Mesodermal cell (in vitro differentiated cells): ENCODE measurements at regions not wholly inside any gene's neighbourhood (a gene's known extent, or its start where the extent isn't known, plus 50 kb on each side); places are given as distances from the start of the nearest gene placed in this dataset.

ENCODE experiments used
- H3K27ac ChIP-seq: 2 replicates; pipeline ENCODE4 v1.7.0; 2013; ENCODE audit warnings: mild to moderate bottlenecking, low read depth, low read length, moderate library complexity; ENCODE audit not compliant: severe bottlenecking
- H3K36me3 ChIP-seq: 2 replicates; pipeline ENCODE4 v1.7.1; 2013; ENCODE audit warnings: mild to moderate bottlenecking, low read length, moderate library complexity; ENCODE audit not compliant: control insufficient read depth, insufficient read depth
- H3K4me1 ChIP-seq: one replicate; pipeline ENCODE4 v1.7.1; 2013; ENCODE audit warnings: mild to moderate bottlenecking, low read length; ENCODE audit not compliant: insufficient read depth, control insufficient read depth, poor library complexity, severe bottlenecking
- H3K4me3 ChIP-seq: 2 replicates; pipeline ENCODE4 v1.7.0; 2013; ENCODE audit warnings: low read length, control low read depth, mild to moderate bottlenecking; ENCODE audit not compliant: insufficient read depth, poor library complexity, severe bottlenecking; ENCODE audit errors: extremely low read depth
- H3K9me3 ChIP-seq: 2 replicates; pipeline ENCODE4 v1.7.1; 2013; ENCODE audit warnings: mild to moderate bottlenecking, low read length, moderate library complexity; ENCODE audit not compliant: control insufficient read depth
- WGBS, 2 experiments: methylation state at CpG; one replicate each; pipeline ENCODE4 v1.1.5; 2013; ENCODE audit warnings: missing lambda C conversion rate in 2 of 2; ENCODE audit not compliant: insufficient coverage in 2 of 2; 5-methylcytosine and 5-hydroxymethylcytosine counted together

- Histone ChIP-seq H3K36me3 (no peaks in the 10 kb centered on the region), H3K4me1 (no peaks in the 10 kb centered on the region), H3K27ac (no peak overlapping the region), H3K9me3 (no peaks in the 10 kb centered on the region), H3K4me3 (no peak overlapping the region)
- WGBS, 2 experiments = 92 to 100% methylated on average over 1 to 2 of the region's 5 CpGs
Observed at GRCh38 chr5:179478624-179479023, 71.7 kb upstream of the RUFY1 start.

DNA sequence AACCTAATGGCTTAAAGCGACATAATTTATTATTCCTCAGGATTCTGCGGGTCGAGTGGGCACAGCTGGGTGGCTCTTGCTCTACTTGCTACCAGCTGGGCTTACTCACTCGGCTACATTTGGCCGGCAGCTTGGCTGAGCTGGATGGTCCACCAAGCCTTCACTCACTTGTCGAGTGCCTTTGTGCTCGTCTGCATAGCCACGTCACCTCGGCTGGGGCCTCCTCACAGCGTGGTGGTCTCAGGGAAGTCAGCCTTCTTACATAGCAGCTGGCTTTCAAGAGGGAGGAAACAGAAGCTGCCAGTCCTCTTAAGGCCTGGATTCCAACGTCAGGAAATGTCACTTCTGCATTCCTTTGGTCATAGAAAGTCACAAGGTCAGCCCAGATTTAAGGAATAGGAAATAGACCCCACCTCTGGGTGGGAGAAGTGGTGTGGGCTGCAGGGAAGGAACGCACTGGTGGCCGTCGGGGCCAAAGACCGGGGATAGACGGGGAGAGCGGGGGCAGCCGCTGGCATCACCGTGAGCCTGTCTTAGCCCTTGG is 75.1 kb upstream of the RUFY1 start:
- Histone ChIP-seq H3K4me3 (no peak overlapping the region), H3K9me3 (no peaks in the 10 kb centered on the region), H3K27ac (peak overlapping the region; percentile 43), H3K36me3 (no peaks in the 10 kb centered on the region), H3K4me1 (no peaks in the 10 kb centered on the region)
- WGBS, 2 experiments = 65 to 71% methylated on average over 17 to 18 of the region's 19 CpGs

DNA sequence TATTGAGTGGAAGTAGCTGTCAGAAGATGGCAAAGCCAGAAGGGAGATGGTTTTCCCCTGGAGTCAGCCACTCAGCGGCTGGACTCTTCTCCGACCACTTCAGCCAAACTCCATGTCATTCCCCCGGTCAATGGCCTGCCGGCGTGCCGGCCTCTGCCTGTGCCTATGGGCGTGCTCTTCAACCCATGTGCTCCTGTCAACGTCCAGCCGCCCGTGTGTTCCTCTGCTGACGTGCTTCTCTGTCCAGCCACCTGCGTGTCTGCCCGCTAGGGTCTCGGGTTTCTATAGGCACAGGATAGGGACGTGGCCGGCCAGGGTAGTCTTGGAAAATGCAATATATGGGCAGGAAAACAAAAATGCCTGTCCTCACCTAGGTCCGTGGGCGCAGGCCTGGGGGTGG is 77.7 kb upstream of the RUFY1 start:
- Histone ChIP-seq H3K4me3 (no peak overlapping the region), H3K4me1 (no peaks in the 10 kb centered on the region), H3K27ac (no peak overlapping the region), H3K36me3 (no peaks in the 10 kb centered on the region), H3K9me3 (no peaks in the 10 kb centered on the region)
- 89 to 91% methylated on average over 14 to 16 of the region's 18 CpGs for WGBS, 2 experiments

GRCh38 chr5:179472174-179472573 is 78.2 kb upstream of the RUFY1 start:
- Histone ChIP-seq H3K9me3 (no peaks in the 10 kb centered on the region), H3K4me1 (no peaks in the 10 kb centered on the region), H3K4me3 (no peak overlapping the region)

GRCh38 chr5:179470201-179470600 is 80.2 kb upstream of the RUFY1 start:
- H3K36me3 ChIP-seq = no peaks in the 10 kb centered on the region
- WGBS, 2 experiments = 85 to 87% methylated on average over 10 of the region's 11 CpGs
- no peak overlapping the region for H3K27ac ChIP-seq
- H3K4me3 ChIP-seq = no peak overlapping the region
- H3K4me1 ChIP-seq = no peaks in the 10 kb centered on the region
- no peaks in the 10 kb centered on the region for H3K9me3 ChIP-seq

More at GRCh38 chr5:179472174-179472573, 78.2 kb upstream of the RUFY1 start:
- WGBS, 2 experiments = 66 to 70% methylated on average over 4 of the region's 4 CpGs
- no peak overlapping the region for H3K27ac ChIP-seq
- H3K36me3 ChIP-seq = no peaks in the 10 kb centered on the region

DNA sequence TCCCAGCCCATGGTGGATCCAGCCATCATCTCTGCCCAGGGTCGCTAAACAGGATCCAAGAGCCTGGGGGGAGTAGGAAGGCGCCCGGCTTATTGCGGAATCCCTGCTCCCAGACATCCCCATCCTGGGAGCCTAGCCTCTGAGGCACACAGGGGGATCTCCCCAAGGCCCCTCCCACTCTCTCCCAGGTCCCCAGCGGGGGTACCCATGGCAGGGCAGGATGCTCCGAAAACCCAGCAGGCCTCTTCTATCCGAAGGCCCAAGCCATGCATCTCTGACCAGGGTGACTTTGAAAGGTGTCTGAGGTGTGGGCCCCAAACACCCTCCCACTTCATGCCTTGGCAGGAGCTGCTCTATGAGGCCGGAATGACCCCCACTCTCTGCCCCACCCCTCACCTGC is 81.7 kb upstream of the RUFY1 start:
- WGBS, 2 experiments = 83 to 87% methylated on average over 2 to 7 of the region's 8 CpGs
- Histone ChIP-seq H3K36me3 (no peaks in the 10 kb centered on the region), H3K4me1 (no peaks in the 10 kb centered on the region), H3K4me3 (no peak overlapping the region), H3K9me3 (no peaks in the 10 kb centered on the region), H3K27ac (no peak overlapping the region)

- Histone ChIP-seq H3K4me3 (no peak overlapping the region), H3K9me3 (no peaks in the 10 kb centered on the region), H3K27ac (no peak overlapping the region), H3K36me3 (no peaks in the 10 kb centered on the region), H3K4me1 (no peaks in the 10 kb centered on the region)
- 92 to 95% methylated on average over 8 to 11 of the region's 11 CpGs for WGBS, 2 experiments
Observed at GRCh38 chr5:179467441-179467840, 82.9 kb upstream of the RUFY1 start.

GRCh38 chr5:179464631-179465030 is 85.7 kb upstream of the RUFY1 start:
- H3K36me3 ChIP-seq = no peaks in the 10 kb centered on the region
- no peak overlapping the region for H3K27ac ChIP-seq
- H3K9me3 ChIP-seq = no peaks in the 10 kb centered on the region
- 87 to 88% methylated on average over 3 to 9 of the region's 10 CpGs for WGBS, 2 experiments
- H3K4me3 ChIP-seq = no peak overlapping the region
- H3K4me1 ChIP-seq = no peaks in the 10 kb centered on the region

DNA sequence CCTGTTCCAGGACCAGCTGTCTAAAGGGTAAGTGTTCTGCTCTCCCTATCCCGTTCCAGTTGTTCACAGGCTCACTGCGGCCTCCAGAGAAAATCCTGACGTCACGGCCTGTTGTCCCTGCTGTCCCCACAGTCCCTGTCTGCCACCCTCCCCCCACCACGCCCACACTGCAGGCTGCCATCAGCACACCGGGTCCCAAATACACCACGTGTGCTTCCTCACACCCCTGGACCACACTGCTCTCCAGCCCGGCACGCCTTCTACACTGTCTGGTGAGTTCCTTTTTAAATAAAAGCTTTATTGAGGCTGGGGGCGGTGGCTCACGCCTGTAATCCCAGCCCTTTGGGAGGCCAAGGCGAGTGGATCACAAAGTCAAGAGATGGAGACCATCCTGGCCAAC is 88.3 kb upstream of the RUFY1 start:
- Histone ChIP-seq H3K4me3 (no peak overlapping the region), H3K27ac (no peak overlapping the region), H3K36me3 (no peaks in the 10 kb centered on the region), H3K9me3 (no peaks in the 10 kb centered on the region), H3K4me1 (no peaks in the 10 kb centered on the region)
- 77 to 83% methylated on average over 10 to 11 of the region's 12 CpGs for WGBS, 2 experiments

DNA sequence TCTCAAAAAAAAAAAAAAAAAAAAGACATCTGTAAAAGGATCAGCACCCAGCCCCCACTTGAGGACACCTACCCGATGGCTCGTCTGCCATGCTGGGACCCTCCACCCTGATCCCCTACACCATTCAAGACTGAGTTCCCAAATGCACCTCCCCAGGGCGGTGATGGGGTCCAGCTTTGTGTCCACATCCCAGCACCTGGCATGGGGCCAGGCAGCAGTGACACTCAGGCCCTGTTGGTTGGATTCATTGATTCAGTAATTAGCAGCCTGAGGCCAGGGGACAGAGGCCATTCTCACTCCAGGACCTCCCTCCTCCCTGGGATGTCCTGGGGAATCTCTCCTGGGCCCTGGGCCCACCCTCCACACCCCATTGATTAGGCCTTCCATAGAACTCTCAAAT is 88.8 kb upstream of the RUFY1 start:
- Histone ChIP-seq H3K4me1 (no peaks in the 10 kb centered on the region), H3K9me3 (no peaks in the 10 kb centered on the region), H3K4me3 (no peak overlapping the region), H3K36me3 (no peaks in the 10 kb centered on the region), H3K27ac (no peak overlapping the region)
- 79 to 100% methylated on average over 3 of the region's 3 CpGs for WGBS, 2 experiments

DNA sequence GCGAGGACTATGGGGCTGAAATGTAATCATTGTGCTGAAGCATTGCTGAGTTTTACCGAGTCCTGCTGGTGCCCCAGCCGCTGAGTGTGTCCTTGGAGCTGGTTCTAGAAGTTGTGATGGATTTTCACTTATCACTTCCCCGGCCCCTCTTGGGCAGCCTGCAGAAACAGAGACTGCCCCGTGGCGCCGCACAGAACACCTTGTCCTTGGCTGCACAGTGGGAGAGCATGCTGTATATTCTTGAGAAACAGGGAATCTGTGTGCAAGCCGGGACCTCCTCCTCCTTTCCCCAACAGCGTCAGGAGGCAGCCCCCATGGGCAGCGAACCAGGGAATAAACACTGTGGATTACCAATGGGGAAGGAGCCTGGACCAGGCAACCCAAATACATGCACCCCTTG is 90.6 kb upstream of the RUFY1 start:
- 90 to 98% methylated on average over 3 to 6 of the region's 10 CpGs for WGBS, 2 experiments
- peaks cover 5% of the 10 kb centered on the region for H3K9me3 ChIP-seq

More for the DNA sequence above, 90.6 kb upstream of the RUFY1 start:
- Histone ChIP-seq H3K4me3 (no peak overlapping the region), H3K36me3 (no peaks in the 10 kb centered on the region), H3K4me1 (no peaks in the 10 kb centered on the region), H3K27ac (no peak overlapping the region)
